IMR-90 (cell line): ENCODE measurements at regions not wholly inside any gene's neighbourhood (a gene's known extent, or its start where the extent isn't known, plus 50 kb on each side); places are given as distances from the start of the nearest gene placed in this dataset.

Experiments
- ATAC-seq: fragments of 200-7000 bp; cut with Tn5 transposase; 2 replicates; pipeline ENCODE4 v1.9.1; 2020; ENCODE audit warnings: low read depth, mild to moderate bottlenecking, moderate library complexity
- BruUV-seq: library from RNA; stranded (reverse); fragments of 400-500 nt; replicated peaks from 2 replicates; lab custom pipeline; 2021; lab: Mats Ljungman, UMichigan
- CTCF ChIA-PET: fragments of 300-600 bp; formaldehyde crosslinking; extraction: SDS; loops from one replicate; lab custom pipeline; 2021; ENCODE audit warnings: antibody characterized with exemption; lab: Yijun Ruan, JAX
- POLR2A ChIA-PET: fragments of 300-600 bp; sonication (Branson Sonifier 250); formaldehyde crosslinking; loops from one replicate; lab custom pipeline; 2022; ENCODE audit warnings: antibody characterized with exemption; ENCODE audit not compliant: unreplicated experiment; lab: Charles Lee
- DNase-seq: peaks from one replicate; pipeline ENCODE4 v3.0.0; 2013
- H2AFZ ChIP-seq: replicated peaks from 2 replicates; pipeline ENCODE3; 2013; ENCODE audit warnings: low read length, mild to moderate bottlenecking; ENCODE audit not compliant: poor library complexity
- H2AK5ac ChIP-seq: 2 replicates; pipeline ENCODE4 v1.6.1; 2013; ENCODE audit warnings: low read depth, low read length, inconsistent platforms
- H2AK9ac ChIP-seq: replicated peaks from 2 replicates; pipeline ENCODE3; 2013; ENCODE audit warnings: mild to moderate bottlenecking, low read depth, low read length, moderate library complexity; ENCODE audit not compliant: poor library complexity
- H2BK120ac ChIP-seq: 2 replicates; pipeline ENCODE4 v1.6.1; 2013; ENCODE audit warnings: low read depth, low read length, inconsistent platforms
- H2BK15ac ChIP-seq: 3 replicates; pipeline ENCODE4 v1.6.1; 2013; ENCODE audit warnings: low read depth, low read length, inconsistent platforms
- H2BK20ac ChIP-seq: 2 replicates; pipeline ENCODE4 v1.6.1; 2013; ENCODE audit warnings: low read depth, mild to moderate bottlenecking, inconsistent platforms, low read length, moderate library complexity
- H2BK5ac ChIP-seq: 2 replicates; pipeline ENCODE4 v1.6.1; 2013; ENCODE audit warnings: mild to moderate bottlenecking, low read depth, low read length, inconsistent platforms; ENCODE audit not compliant: poor library complexity, severe bottlenecking
- H3K14ac ChIP-seq: replicated peaks from 2 replicates; pipeline ENCODE4 v1.6.1; 2013; ENCODE audit warnings: low read depth, low read length, inconsistent platforms
- H3K18ac ChIP-seq: 2 replicates; pipeline ENCODE4 v1.6.1; 2013; ENCODE audit warnings: low read depth, low read length, control low read depth
- H3K23ac ChIP-seq: 2 replicates; pipeline ENCODE4 v1.6.1; 2013; ENCODE audit warnings: low read depth, low read length, inconsistent platforms
- H3K27ac ChIP-seq: 2 replicates; pipeline ENCODE4 v1.5.1; 2013; ENCODE audit warnings: mild to moderate bottlenecking, control low read depth, low read length; ENCODE audit not compliant: insufficient read depth
- H3K27me3 ChIP-seq: 2 replicates; pipeline ENCODE4 v1.6.1; 2013; ENCODE audit warnings: low read length; ENCODE audit not compliant: control insufficient read depth, insufficient read depth
- H3K36me3 ChIP-seq: 2 replicates; pipeline ENCODE4 v1.6.1; 2013; ENCODE audit warnings: low read length, mixed read lengths; ENCODE audit not compliant: control insufficient read depth, insufficient read depth
- H3K4ac ChIP-seq: 2 replicates; pipeline ENCODE4 v1.6.1; 2013; ENCODE audit warnings: low read depth, low read length, inconsistent platforms
- H3K4me1 ChIP-seq: 2 replicates; pipeline ENCODE4 v1.6.1; 2013; ENCODE audit warnings: low read length, mixed read lengths; ENCODE audit not compliant: control insufficient read depth, insufficient read depth
- H3K4me2 ChIP-seq: 2 replicates; pipeline ENCODE4 v1.6.1; 2013; ENCODE audit warnings: low read depth, mild to moderate bottlenecking, control low read depth, low read length, moderate library complexity
- H3K4me3 ChIP-seq: 2 replicates; pipeline ENCODE4 v1.5.1; 2013; ENCODE audit warnings: low read depth, mild to moderate bottlenecking, control low read depth, low read length, moderate library complexity; ENCODE audit not compliant: insufficient read depth
- H3K56ac ChIP-seq: 2 replicates; pipeline ENCODE4 v1.6.1; 2013; ENCODE audit warnings: low read length, inconsistent platforms; ENCODE audit not compliant: insufficient read depth; ENCODE audit errors: extremely low read depth
- H3K79me1 ChIP-seq, 2 experiments: 2 replicates each; pipeline ENCODE4 v1.6.1; 2013; ENCODE audit warnings: low read length in 2 of 2, inconsistent platforms in 1 of 2, low read depth in 1 of 2
- H3K9ac ChIP-seq: 2 replicates; pipeline ENCODE4 v1.6.1; 2013; ENCODE audit warnings: low read depth, low read length, control low read depth
- H3K9me1 ChIP-seq: 2 replicates; pipeline ENCODE4 v1.6.1; 2013; ENCODE audit warnings: low read length, inconsistent platforms; ENCODE audit not compliant: insufficient read depth
- H3K9me3 ChIP-seq: 2 replicates; pipeline ENCODE4 v1.6.1; 2013; ENCODE audit warnings: low read length; ENCODE audit not compliant: control insufficient read depth, insufficient read depth
- H4K20me1 ChIP-seq: 2 replicates; pipeline ENCODE4 v1.6.1; 2013; ENCODE audit warnings: low read length, inconsistent platforms; ENCODE audit not compliant: insufficient read depth
- H4K5ac ChIP-seq: 2 replicates; pipeline ENCODE4 v1.6.1; 2013; ENCODE audit warnings: mild to moderate bottlenecking, low read depth, low read length, control low read depth
- H4K8ac ChIP-seq, 2 experiments: 2 replicates each; pipeline ENCODE4 v1.6.1; 2013; ENCODE audit warnings: low read depth in 2 of 2, low read length in 2 of 2, control low read depth in 1 of 2, inconsistent platforms in 1 of 2
- H4K91ac ChIP-seq: 2 replicates; pipeline ENCODE4 v1.6.1; 2013; ENCODE audit warnings: low read depth, low read length, inconsistent platforms; ENCODE audit not compliant: insufficient read depth
- BHLHE40 ChIP-seq: fragments of 150-350 bp; IDR thresholded peaks from 2 replicates; pipeline ENCODE4 v1.6.1; 2016; ENCODE audit warnings: mild to moderate bottlenecking, low read depth, low read length
- CEBPB ChIP-seq: IDR thresholded peaks from 2 replicates; pipeline ENCODE4 v1.6.1; 2012; ENCODE audit warnings: low read depth, low read length, improper control_type of control experiment
- CHD1 ChIP-seq: IDR thresholded peaks from 2 replicates; pipeline ENCODE4 v1.6.1; 2012; ENCODE audit warnings: low read depth, low read length, improper control_type of control experiment
- FOS ChIP-seq: fragments of 150-350 bp; IDR thresholded peaks from 2 replicates; pipeline ENCODE4 v1.6.1; 2016; ENCODE audit warnings: low read depth, low read length
- MAFK ChIP-seq: IDR thresholded peaks from 2 replicates; pipeline ENCODE4 v1.6.1; 2012; ENCODE audit warnings: low read depth, low read length, improper control_type of control experiment
- MAZ ChIP-seq: IDR thresholded peaks from 2 replicates; pipeline ENCODE4 v1.6.1; 2012; ENCODE audit warnings: low read depth, mild to moderate bottlenecking, low read length, improper control_type of control experiment, moderate library complexity, borderline replicate concordance
- NFE2L2 ChIP-seq: fragments of 150-350 bp; IDR thresholded peaks from 2 replicates; pipeline ENCODE4 v1.6.1; 2016; ENCODE audit warnings: low read depth, mild to moderate bottlenecking, low read length
- POLR2A ChIP-seq: IDR thresholded peaks from 2 replicates; pipeline ENCODE4 v1.6.1; 2012; ENCODE audit warnings: mild to moderate bottlenecking, low read depth, low read length
- RCOR1 ChIP-seq: IDR thresholded peaks from 2 replicates; pipeline ENCODE4 v1.6.1; 2012; ENCODE audit warnings: mild to moderate bottlenecking, low read length, improper control_type of control experiment; ENCODE audit not compliant: insufficient replicate concordance
- SMC3 ChIP-seq: fragments of 150-350 bp; IDR thresholded peaks from 2 replicates; pipeline ENCODE4 v1.6.1; 2016; ENCODE audit warnings: low read depth, mild to moderate bottlenecking, antibody characterized with exemption, low read length, moderate library complexity
- WGBS, 2 experiments: methylation state at CpG; one replicate each; pipeline versions ENCODE4 v1.1.5 to v1.1.7; 2013; ENCODE audit warnings: missing lambda C conversion rate in 2 of 2; ENCODE audit not compliant: insufficient read length in 1 of 2; ENCODE audit errors: extremely low coverage in 2 of 2; 5-methylcytosine and 5-hydroxymethylcytosine counted together
- dilution Hi-C: fragments of 300-500 bp; cut with HindIII; formaldehyde crosslinking; loops from one replicate; pipeline ENCODE4 v1.14.3; 2018; ENCODE audit warnings: low sequenced_read_pairs; ENCODE audit not compliant: unreplicated experiment
- in situ Hi-C: fragments of 300-500 bp; cut with MboI; formaldehyde crosslinking; loops from 3 replicates; pipeline ENCODE4 v1.14.3; 2019; ENCODE audit warnings: low sequenced_read_pairs, inconsistent platforms, mixed read lengths
- intact Hi-C: fragments of 100-400 bp; cut with micrococcal nuclease; formaldehyde crosslinking; loops from 2 replicates; pipeline ENCODE4 v1.10.0; 2022
- TF ChIP-seq, protein P1 (sequence below): fragments of 150-350 bp; IDR thresholded peaks from 2 replicates; pipeline ENCODE4 v1.6.1; 2017; ENCODE audit warnings: mild to moderate bottlenecking, antibody characterized with exemption, low read length, low read depth
- TF ChIP-seq, protein P2 (sequence below): fragments of 150-350 bp; IDR thresholded peaks from 2 replicates; pipeline ENCODE4 v1.6.1; 2016; ENCODE audit warnings: low read depth, mild to moderate bottlenecking, low read length, moderate library complexity, borderline replicate concordance
- TF ChIP-seq, protein P3 (sequence below): conservative IDR thresholded peaks from 2 replicates; pipeline ENCODE4 v1.5.1; 2012; ENCODE audit warnings: mild to moderate bottlenecking, low read depth, low read length, improper control_type of control experiment

GRCh38 chr19:27909185-27909840, 1303.6 kb downstream of the UQCRFS1 start:
- in situ Hi-C loops, result no loop called here
- H4K91ac ChIP-seq, result no peak overlapping the region
- H2BK120ac ChIP-seq, result no peak overlapping the region
- no peak overlapping the region for H2AFZ ChIP-seq
- no peaks in the 10 kb centered on the region for H3K9me1 ChIP-seq
- H3K14ac ChIP-seq, result no peak overlapping the region
- no peak overlapping the region for H3K4me2 ChIP-seq
- H3K27ac ChIP-seq, result no peak overlapping the region
- H2AK5ac ChIP-seq, result no peak overlapping the region
- no peak overlapping the region for H2BK20ac ChIP-seq
- H3K4me3 ChIP-seq, result no peak overlapping the region
- no peak overlapping the region for H3K23ac ChIP-seq
- H3K4ac ChIP-seq, result no peak overlapping the region
- H2BK15ac ChIP-seq, result no peak overlapping the region
- POLR2A ChIA-PET, result no interaction called here
- H3K56ac ChIP-seq, result no peak overlapping the region
- H4K8ac ChIP-seq, result no peak overlapping the region
- no peak overlapping the region for H3K9ac ChIP-seq
- no peak overlapping the region for H3K18ac ChIP-seq
- no peaks in the 10 kb centered on the region for H3K4me1 ChIP-seq
- DNase-seq (no peak), ATAC-seq (no peak)
- peaks cover 36% of the 10 kb centered on the region for H3K9me3 ChIP-seq
- intact Hi-C loops, result no loop called here
- no TSS peak for BruUV-seq
- no peak overlapping the region for H2BK5ac ChIP-seq
- no peaks in the 10 kb centered on the region for H3K36me3 ChIP-seq
- no peaks in the 10 kb centered on the region for H4K20me1 ChIP-seq
- dilution Hi-C loops, result no loop called here
- no peaks in the 10 kb centered on the region for H3K27me3 ChIP-seq
- CTCF ChIA-PET, result no interaction called here
- no peaks in the 10 kb centered on the region for H3K79me1 ChIP-seq
- H2AK9ac ChIP-seq, result no peak overlapping the region
- H4K5ac ChIP-seq, result no peak overlapping the region
- TF ChIP-seq FOS (no peak), BHLHE40 (no peak), MAFK (no peak), NFE2L2 (no peak), POLR2A (no peak), RCOR1 (no peak), MAZ (no peak), CHD1 (no peak), CEBPB (no peak), SMC3 (no peak)
- TF ChIP-seq, protein P1, sequence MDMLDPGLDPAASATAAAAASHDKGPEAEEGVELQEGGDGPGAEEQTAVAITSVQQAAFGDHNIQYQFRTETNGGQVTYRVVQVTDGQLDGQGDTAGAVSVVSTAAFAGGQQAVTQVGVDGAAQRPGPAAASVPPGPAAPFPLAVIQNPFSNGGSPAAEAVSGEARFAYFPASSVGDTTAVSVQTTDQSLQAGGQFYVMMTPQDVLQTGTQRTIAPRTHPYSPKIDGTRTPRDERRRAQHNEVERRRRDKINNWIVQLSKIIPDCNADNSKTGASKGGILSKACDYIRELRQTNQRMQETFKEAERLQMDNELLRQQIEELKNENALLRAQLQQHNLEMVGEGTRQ, result no peak
- TF ChIP-seq, protein P2, sequence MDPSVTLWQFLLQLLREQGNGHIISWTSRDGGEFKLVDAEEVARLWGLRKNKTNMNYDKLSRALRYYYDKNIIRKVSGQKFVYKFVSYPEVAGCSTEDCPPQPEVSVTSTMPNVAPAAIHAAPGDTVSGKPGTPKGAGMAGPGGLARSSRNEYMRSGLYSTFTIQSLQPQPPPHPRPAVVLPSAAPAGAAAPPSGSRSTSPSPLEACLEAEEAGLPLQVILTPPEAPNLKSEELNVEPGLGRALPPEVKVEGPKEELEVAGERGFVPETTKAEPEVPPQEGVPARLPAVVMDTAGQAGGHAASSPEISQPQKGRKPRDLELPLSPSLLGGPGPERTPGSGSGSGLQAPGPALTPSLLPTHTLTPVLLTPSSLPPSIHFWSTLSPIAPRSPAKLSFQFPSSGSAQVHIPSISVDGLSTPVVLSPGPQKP, result no peak
- TF ChIP-seq, protein P3, sequence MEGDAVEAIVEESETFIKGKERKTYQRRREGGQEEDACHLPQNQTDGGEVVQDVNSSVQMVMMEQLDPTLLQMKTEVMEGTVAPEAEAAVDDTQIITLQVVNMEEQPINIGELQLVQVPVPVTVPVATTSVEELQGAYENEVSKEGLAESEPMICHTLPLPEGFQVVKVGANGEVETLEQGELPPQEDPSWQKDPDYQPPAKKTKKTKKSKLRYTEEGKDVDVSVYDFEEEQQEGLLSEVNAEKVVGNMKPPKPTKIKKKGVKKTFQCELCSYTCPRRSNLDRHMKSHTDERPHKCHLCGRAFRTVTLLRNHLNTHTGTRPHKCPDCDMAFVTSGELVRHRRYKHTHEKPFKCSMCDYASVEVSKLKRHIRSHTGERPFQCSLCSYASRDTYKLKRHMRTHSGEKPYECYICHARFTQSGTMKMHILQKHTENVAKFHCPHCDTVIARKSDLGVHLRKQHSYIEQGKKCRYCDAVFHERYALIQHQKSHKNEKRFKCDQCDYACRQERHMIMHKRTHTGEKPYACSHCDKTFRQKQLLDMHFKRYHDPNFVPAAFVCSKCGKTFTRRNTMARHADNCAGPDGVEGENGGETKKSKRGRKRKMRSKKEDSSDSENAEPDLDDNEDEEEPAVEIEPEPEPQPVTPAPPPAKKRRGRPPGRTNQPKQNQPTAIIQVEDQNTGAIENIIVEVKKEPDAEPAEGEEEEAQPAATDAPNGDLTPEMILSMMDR, result no peak
- WGBS, 2 experiments, result 74% methylated on average over 17 of the region's 40 CpGs; no CpG with 5 or more reads in 1 of the 2 experiments
